Nephron (organoid): ENCODE measurements at regions not wholly inside any gene's neighbourhood (a gene's known extent, or its start where the extent isn't known, plus 50 kb on each side); places are given as distances from the start of the nearest gene placed in this dataset.

Experiments
- H3K27ac Mint-ChIP-seq, 3 experiments: 2 replicates each; pipeline ENCODE4 v1.8.0; 2020; ENCODE audit warnings: mixed read lengths in 3 of 3, mild to moderate bottlenecking in 2 of 3, moderate library complexity in 1 of 3
- H3K27me3 Mint-ChIP-seq: 2 replicates; pipeline ENCODE4 v1.8.0; 2021; ENCODE audit warnings: low read depth, mild to moderate bottlenecking, moderate library complexity, mixed read lengths
- H3K36me3 Mint-ChIP-seq: 2 replicates; pipeline ENCODE4 v1.8.0; 2020; ENCODE audit warnings: low read depth, mixed read lengths
- H3K4me1 Mint-ChIP-seq: 2 replicates; pipeline ENCODE4 v1.8.0; 2020; ENCODE audit warnings: mixed read lengths
- H3K4me3 Mint-ChIP-seq, 3 experiments: 2 replicates each; pipeline ENCODE4 v1.8.0; 2020; ENCODE audit warnings: mild to moderate bottlenecking in 3 of 3, mixed read lengths in 3 of 3, moderate library complexity in 2 of 3
- H3K9me3 Mint-ChIP-seq: 2 replicates; pipeline ENCODE4 v1.8.0; 2020; ENCODE audit warnings: mixed read lengths
- TF ChIP-seq, protein P1 (sequence below), 3 experiments: fragments of 200-600 bp; sonication (generic); IDR thresholded peaks; one replicate each; pipeline ENCODE4 v1.5.0; 2021; ENCODE audit warnings: antibody characterized with exemption in 3 of 3; ENCODE audit not compliant: unreplicated experiment in 3 of 3

DNA sequence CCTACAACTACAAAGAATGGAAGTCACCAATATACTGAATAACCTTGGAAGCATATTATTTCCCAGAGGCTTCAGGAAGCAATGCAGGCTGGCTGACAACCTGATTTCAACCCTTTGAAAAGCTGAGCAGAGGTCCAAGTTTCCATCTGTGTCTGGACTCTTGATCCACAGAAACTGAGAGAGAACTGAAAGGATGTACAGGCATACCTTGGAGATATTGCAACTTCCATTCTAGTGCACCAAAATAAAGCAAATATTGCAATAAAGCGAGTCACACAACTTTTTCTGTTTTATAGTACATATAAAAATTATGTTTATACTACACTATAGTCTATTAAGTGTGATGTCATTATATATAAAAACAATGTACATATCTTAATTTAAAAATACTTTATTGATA lies 85.3 kb downstream of the TYW3 start:
- TF ChIP-seq, protein P1, sequence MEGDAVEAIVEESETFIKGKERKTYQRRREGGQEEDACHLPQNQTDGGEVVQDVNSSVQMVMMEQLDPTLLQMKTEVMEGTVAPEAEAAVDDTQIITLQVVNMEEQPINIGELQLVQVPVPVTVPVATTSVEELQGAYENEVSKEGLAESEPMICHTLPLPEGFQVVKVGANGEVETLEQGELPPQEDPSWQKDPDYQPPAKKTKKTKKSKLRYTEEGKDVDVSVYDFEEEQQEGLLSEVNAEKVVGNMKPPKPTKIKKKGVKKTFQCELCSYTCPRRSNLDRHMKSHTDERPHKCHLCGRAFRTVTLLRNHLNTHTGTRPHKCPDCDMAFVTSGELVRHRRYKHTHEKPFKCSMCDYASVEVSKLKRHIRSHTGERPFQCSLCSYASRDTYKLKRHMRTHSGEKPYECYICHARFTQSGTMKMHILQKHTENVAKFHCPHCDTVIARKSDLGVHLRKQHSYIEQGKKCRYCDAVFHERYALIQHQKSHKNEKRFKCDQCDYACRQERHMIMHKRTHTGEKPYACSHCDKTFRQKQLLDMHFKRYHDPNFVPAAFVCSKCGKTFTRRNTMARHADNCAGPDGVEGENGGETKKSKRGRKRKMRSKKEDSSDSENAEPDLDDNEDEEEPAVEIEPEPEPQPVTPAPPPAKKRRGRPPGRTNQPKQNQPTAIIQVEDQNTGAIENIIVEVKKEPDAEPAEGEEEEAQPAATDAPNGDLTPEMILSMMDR (IDR thresholded peaks at IDR 0.05; ENCODE audit: unreplicated experiment in 3 of 3) = no peak
- no peak overlapping the region for H3K27ac Mint-ChIP-seq
- H3K27me3 Mint-ChIP-seq = no peaks in the 10 kb centered on the region
- no peaks in the 10 kb centered on the region for H3K4me1 Mint-ChIP-seq
- H3K9me3 Mint-ChIP-seq = no peaks in the 10 kb centered on the region
- no peak overlapping the region for H3K4me3 Mint-ChIP-seq
- no peaks in the 10 kb centered on the region for H3K36me3 Mint-ChIP-seq

DNA sequence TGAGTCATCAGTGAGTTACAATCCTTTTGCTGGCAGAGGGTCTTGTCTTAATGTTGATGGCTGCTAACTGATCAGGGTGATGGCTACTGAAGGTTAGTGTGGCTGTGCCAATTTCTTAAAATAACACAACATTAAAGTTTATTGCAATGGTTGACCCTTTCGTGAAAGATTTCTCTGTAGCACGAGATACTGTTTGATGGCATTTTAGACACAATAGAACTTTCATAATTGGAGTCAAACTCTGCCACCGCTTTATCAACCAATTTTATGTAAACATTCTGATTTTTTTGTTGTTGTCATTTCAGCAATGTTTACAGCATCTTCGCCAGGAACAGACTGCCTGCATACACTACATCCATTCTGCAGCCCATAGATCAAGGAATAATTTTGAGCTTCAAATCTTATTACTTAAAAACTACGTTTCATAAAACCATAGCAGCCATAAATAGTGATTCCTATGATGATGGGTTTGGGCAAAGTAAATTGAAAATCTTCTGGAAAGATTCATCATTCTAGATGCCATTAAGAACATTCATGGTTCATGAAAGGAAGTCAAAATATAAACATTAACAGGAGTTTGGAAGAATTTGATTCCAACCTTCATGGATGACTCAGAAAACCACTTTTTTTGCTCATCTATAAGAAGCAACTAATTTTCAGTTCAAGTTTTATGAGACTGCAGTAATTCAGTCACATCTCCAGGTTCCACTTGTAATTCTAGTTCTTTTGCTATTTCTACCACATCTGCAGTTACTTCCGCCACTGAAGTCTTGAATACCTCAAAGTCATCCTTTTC lies 85.9 kb downstream of the TYW3 start:
- Mint-ChIP-seq H3K36me3 (no peaks in the 10 kb centered on the region), H3K9me3 (no peaks in the 10 kb centered on the region), H3K27me3 (no peaks in the 10 kb centered on the region), H3K4me1 (no peaks in the 10 kb centered on the region), H3K27ac (no peak overlapping the region), H3K4me3 (no peak overlapping the region)
- TF ChIP-seq, protein P1 (IDR thresholded peaks at IDR 0.05; ENCODE audit: unreplicated experiment in 3 of 3) = no peak

DNA sequence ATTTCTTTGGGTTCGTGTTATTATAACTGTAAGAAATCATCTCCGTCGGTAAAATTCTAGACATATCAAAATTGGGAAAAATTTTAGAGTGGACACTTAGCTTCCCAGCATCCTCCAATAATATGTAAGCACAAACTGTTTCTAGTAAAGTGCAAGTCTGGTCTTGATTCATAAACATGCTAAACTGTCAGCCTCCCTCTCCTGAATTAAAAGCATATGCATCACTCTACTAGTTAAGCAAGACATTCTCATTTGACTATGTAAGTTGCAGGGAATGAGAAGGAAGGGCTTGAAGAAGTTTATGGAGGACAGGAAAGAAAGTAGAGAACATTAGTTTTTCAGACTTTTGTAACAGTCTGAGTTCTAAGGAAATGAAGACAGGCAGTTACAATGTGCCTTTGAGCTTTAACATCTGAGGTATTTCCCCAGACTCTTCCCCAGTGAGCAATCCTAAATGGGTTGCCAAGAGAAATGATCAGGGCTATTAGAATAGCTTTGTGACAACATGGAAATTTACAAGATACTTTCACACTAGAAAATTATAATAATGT lies 90.0 kb downstream of the TYW3 start:
- no peaks in the 10 kb centered on the region for H3K9me3 Mint-ChIP-seq
- H3K27me3 Mint-ChIP-seq = no peaks in the 10 kb centered on the region
- H3K36me3 Mint-ChIP-seq = no peaks in the 10 kb centered on the region
- TF ChIP-seq, protein P1 (IDR thresholded peaks at IDR 0.05; ENCODE audit: unreplicated experiment in 3 of 3) = no peak
- H3K4me1 Mint-ChIP-seq = no peaks in the 10 kb centered on the region
- no peak overlapping the region for H3K4me3 Mint-ChIP-seq
- H3K27ac Mint-ChIP-seq = no peak overlapping the region

DNA sequence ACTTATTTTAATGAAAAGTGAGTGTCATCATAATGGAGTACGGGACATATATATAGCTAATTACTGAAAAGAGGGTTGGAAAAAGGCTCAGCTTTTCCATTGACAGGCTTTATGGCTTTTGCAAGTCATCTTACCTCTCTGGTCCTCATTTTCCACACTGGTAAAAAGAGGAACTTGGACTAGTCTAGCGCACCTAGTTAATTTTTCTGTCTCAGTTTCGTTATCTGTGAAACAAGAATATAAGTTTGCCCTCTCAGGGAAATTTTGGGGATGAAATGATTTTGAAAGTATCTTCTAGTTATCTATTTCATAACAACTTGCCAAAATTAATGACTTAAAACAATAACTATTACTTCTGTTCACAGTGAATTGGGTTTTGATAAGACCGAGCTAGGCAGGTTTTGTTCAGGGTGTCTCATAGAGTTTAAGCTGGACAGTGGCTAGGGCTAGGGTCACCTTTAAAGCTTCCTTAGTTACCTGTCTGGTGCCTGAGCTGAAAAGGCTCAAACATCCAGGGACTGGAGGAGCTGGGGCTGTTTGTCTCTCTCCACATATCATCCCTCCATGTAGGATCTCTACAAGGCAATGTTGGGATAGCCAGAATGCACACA lies 91.7 kb downstream of the TYW3 start:
- H3K4me3 Mint-ChIP-seq = no peak overlapping the region
- H3K27me3 Mint-ChIP-seq = no peaks in the 10 kb centered on the region
- H3K36me3 Mint-ChIP-seq = no peaks in the 10 kb centered on the region
- no peaks in the 10 kb centered on the region for H3K9me3 Mint-ChIP-seq
- H3K27ac Mint-ChIP-seq = no peak overlapping the region
- TF ChIP-seq, protein P1 (IDR thresholded peaks at IDR 0.05; ENCODE audit: unreplicated experiment in 3 of 3) = no peak
- H3K4me1 Mint-ChIP-seq = no peaks in the 10 kb centered on the region

DNA sequence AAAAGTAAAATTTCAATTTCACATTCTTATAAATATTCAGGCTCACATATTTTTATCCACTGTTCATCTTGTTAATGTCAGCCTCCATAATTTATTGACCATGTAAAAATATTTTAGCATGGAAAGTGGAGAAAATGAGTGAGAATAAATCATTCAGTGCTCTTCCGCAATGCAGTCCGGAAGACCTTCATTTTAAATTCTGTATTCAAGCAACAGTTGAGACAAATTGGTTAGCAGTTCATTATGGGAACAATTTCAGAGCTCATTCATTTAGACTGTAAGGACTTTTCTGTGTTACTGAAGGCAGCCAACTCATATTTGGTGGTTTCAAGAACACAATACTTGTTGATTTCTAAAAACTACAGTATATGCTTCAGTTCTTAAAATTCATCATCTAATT lies 97.8 kb downstream of the TYW3 start:
- H3K4me3 Mint-ChIP-seq = no peak overlapping the region
- TF ChIP-seq, protein P1 (IDR thresholded peaks at IDR 0.05; ENCODE audit: unreplicated experiment in 3 of 3) = no peak
- no peaks in the 10 kb centered on the region for H3K9me3 Mint-ChIP-seq
- H3K27me3 Mint-ChIP-seq = no peaks in the 10 kb centered on the region
- H3K4me1 Mint-ChIP-seq = no peaks in the 10 kb centered on the region
- H3K27ac Mint-ChIP-seq = no peak overlapping the region
- H3K36me3 Mint-ChIP-seq = no peaks in the 10 kb centered on the region
